HG03575 (cell line): ENCODE measurements at regions not wholly inside any gene's neighbourhood (a gene's known extent, or its start where the extent isn't known, plus 50 kb on each side); places are given as distances from the start of the nearest gene placed in this dataset.
"Not testable (repeated sequence)": the region's sequence is repeated elsewhere in the genome, so short reads cannot be mapped to it uniquely, and the experiment has no call there.

Source experiments
- ATAC-seq: cut with Tn5 transposase; IDR thresholded peaks from one replicate; pipeline ENCODE4 v1.9.1; 2021; ENCODE audit not compliant: unreplicated experiment, insufficient number of reproducible peaks, low FRiP score; ENCODE audit errors: extremely low read depth

- ATAC-seq = no peak
Measured at GRCh38 chrX:138001226-138001625, 435.3 kb downstream of the ZIC3 start.

DNA sequence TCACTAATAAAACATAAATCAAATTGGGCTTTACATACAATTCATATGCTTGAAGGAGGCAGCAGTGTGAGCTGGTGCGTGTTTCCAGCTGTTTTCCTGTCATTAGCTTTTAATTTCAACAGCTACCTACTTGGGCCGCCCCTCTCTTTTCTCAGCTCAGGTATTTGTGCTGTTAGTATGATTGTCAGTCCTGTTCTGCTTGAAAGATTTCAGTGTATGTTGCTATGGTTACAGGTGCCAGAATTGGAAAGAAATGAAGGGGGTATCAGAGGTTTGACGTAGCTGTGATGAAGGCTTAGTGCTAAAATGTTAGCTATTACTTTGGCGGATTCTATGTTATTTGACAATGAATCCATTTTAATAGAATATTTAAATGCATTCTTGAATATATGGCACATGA is 440.3 kb downstream of the ZIC3 start:
- ATAC-seq = no peak

DNA sequence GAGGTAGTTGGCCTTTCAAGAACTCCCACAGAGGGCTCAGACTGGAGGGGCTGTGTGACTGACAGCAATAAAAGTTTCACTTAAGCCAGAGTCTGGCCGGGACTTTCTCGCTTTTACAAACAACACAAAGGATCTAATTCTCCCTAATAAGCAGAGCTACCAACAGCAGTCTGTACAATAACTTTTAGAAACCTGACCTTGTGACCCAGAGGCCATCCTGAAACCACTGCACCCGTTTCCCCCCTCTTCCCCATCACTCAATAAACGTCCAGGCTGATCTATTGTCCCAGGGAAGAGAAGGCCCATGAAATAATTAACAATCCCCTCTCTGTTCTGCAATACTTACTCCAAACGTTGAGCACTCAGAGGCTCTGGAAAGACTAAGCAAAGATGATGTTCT is 442.4 kb downstream of the ZIC3 start:
- no peak for ATAC-seq

GRCh38 chrX:138011468-138011867 is 445.5 kb downstream of the ZIC3 start:
- ATAC-seq = no peak

DNA sequence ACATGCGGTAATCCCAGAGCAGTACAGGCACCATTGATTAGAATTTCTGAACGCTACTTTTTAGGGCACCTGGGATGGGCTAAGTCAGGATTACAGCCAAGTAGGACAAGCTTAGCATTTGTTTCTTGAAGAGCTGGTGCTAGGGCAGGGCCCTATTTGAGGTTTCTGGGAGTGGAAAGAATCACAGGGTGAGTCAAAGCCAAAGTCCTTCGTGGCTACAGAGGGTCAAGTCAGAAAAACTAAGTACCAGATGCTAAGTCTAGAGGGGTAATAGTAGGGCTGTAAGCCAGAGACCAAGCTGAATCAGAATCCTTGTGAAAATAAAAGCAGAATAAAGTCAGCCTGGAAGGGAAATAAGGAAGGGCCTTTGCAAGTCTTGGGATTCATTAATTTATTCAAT is 448.6 kb downstream of the ZIC3 start:
- no peak for ATAC-seq

GRCh38 chrX:138018145-138018799 is 452.3 kb downstream of the ZIC3 start:
- no peak for ATAC-seq

GRCh38 chrX:138020941-138021340 is 455.0 kb downstream of the ZIC3 start:
- no peak for ATAC-seq

DNA sequence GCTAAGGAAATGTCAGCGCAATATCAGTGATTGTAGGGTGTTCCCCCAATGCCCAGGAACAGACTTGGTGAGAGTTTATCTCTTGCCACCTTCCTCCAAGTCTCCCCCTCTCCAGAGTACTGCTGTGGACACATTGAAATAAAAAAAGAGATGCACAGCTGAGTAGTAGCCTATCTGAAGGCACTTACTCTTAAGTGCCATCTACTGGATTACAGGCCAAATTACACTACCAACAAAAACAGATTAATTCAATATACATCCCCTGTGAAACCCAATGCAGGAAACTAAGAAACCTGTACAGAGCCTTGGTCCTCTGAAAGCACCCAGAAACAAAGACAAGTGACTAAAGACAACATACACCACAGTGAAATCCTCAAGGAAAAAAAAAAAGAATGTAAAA is 460.3 kb downstream of the ZIC3 start:
- ATAC-seq = peak; percentile 89

DNA sequence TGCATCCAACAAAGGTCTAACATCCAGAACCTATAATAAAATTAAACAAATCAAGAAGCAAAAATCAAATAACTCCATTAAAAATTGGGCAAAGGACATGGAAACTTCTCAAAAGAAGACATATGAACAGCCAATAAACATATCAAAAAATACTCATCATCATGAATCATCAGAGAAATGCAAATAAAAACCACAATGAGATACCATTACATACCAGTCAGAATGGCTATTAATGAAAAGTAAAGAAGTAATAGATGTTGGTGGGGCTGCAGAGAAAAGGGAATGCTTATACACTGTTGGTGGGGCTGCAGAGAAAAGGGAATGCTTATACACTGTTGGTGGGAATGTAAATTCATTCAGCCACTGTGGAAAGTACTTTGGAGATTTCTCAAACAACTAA is 465.8 kb downstream of the ZIC3 start:
- ATAC-seq = no peak

- ATAC-seq = no peak
Measured at GRCh38 chrX:138034136-138034535, 468.2 kb downstream of the ZIC3 start.

DNA sequence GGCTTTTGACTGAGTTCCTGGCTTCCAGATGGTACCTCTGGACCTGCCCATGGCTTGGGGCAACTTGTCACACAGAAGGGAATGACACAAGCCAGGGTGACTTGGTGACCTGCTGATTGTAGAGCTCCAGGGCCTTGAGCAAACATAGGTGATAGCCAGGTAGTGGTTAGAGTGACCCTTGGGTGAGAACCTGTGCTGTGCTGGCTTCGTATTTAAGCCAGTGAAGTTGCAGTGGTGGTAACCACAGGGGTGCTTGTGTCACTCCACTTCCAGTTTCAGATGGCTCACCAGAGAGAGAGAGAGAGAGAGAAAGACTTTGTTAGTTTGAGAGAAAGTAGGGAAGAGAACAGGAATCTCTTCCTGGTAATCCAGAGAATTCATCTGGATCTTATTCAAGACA is 471.6 kb downstream of the ZIC3 start:
- no peak for ATAC-seq

GRCh38 chrX:138057883-138058282 is 492.0 kb downstream of the ZIC3 start:
- ATAC-seq = no peak

- ATAC-seq = no peak
Measured at GRCh38 chrX:138058931-138059330, 493.0 kb downstream of the ZIC3 start.

- no peak for ATAC-seq
Measured at GRCh38 chrX:138067415-138067814, 501.5 kb downstream of the ZIC3 start.

- ATAC-seq = no peak
Measured at GRCh38 chrX:138073626-138074025, 507.7 kb downstream of the ZIC3 start.

DNA sequence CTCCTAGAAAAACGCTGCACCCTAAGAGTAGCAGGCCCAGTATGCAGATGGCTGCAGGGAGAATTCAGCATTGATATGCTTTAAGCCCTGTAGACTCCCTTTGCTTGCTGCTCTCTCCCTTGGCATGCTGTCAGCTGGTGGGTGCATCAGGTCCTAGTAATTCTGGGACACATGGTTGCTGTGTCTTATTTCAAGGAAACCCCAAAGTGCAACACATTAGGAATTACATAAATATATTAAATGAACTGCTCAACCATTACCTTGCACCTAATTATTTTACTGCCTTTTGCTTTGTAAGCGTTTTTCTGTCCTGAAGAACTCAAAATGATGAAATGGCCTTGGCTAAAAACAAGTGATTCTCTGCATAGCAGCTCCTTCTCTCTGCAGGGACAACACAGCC is 516.3 kb downstream of the ZIC3 start:
- no peak for ATAC-seq

DNA sequence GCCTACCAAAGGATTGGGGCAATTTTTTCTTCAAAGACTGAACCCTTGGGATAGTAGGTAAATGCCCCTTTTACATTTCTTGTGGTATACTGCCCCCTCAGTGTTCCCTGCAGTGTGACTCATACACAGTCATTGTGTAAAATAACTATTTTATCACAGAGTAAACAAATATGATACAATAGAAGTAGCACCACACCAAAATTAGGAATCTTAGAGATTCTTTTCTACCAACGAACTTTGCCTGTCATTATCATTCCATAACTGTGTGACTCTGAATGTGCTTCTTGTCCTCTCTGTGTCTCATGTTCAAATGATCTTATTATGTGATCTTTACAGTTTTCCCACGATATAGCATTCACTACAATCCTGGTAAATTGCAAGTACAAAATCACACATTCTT is 517.0 kb downstream of the ZIC3 start:
- no peak for ATAC-seq

DNA sequence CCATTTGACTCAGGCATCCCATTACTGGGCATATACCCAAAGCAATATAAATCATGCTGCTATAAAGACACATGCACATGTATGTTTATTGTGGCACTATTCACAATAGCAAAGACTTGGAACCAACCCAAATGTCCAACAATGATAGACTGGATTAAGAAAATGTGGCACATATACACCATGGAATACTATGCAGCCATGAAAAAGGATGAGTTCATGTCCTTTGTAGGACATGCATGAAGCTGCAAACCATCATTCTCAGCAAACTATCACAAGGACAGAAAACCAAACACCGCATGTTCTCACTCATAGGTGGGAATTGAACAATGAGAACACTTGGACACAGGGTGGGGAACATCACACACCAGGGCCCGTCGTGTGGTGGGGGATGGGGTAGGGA is 545.0 kb downstream of the ZIC3 start:
- not testable (repeated sequence) for ATAC-seq

DNA sequence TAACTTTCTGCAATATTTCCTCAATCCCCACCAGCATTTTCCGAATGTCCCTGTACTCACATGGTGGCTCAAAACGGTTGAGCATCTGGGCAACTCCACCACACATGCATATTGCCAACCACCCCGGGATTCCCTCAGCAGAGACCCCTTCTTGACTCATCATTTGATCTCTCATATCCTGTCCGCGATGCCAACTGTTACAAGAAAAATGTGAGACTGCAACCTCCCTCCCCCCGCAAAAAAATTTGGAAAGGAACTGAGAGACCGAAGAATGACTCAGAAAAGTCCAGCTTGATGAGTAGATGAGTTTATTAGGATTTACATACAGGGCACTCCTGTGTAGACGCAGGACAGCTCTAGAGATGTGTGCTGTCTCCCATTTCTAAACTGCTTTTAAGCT is 561.4 kb downstream of the ZIC3 start:
- ATAC-seq = no peak

DNA sequence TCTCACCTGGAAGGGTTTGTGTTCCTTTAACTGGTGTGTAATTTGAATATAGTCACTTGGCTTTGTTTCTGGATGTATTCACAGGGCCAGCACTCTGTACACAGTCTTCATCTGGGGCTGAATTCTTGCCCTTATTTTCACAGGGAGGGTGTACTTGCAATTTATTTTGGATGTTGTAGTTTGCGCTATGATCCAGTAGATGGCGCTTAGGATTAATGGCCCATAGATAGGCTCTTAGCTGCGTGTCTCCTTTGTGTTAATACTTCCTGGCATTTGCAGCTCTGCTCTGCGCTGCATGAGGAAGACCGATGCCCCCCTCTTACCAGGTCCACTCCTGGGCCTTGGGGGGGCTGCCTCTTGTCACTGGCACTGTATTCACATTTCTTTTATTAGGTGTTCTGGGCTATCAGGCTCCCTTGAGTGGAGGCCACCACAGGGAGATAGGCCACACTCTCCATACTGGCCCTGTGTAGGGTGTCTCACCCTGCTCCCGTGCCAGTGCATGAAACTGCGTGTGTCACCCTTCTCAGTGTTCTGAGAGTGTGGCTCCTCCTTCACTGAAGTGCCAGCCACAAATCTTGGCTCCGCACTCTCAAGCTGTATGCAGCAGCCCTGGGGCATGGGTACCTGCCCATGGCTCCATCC is 562.2 kb downstream of the ZIC3 start:
- peak; percentile 74 for ATAC-seq

DNA sequence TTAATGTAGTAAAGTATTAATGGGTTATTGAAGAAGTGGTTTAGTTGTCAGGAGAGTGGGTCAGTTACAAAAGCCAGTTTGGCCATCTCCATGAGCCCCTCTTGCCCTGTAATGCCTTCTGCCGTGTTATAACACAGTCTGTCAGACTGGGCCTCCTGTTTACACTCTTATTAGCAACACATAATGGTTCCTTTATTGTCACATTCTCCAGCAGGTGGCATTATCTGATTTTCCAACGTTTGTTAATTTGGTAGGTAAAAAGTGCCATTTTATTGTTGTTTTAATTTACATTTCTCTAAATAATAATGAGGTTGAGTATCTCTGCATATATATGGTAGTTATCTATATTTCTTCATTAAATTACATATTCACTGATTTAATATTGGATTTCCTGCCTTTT is 560.8 kb downstream of the FGF13 start:
- ATAC-seq = no peak
